IPS-NIHi7 (cell line): ENCODE measurements at regions not wholly inside any gene's neighbourhood (a gene's known extent, or its start where the extent isn't known, plus 50 kb on each side); places are given as distances from the start of the nearest gene placed in this dataset.
"Not testable (repeated sequence)": the region's sequence is repeated elsewhere in the genome, so short reads cannot be mapped to it uniquely, and the experiment has no call there.

Experiments used
- DNase-seq: peaks from one replicate; pipeline ENCODE4 v3.0.0; 2012; ENCODE audit warnings: mixed read lengths; ENCODE audit errors: extremely low spot score

GRCh38 chr5:155767470-155767869 is 559.5 kb upstream of the SGCD start:
- DNase-seq: no peak

GRCh38 chr5:155768332-155768731 is 558.6 kb upstream of the SGCD start:
- no peak for DNase-seq

- peak; percentile 57 for DNase-seq
These were observed 554.8 kb upstream of the SGCD start for GRCh38 chr5:155772009-155772662.

GRCh38 chr5:155773680-155774079 is 553.3 kb upstream of the SGCD start:
- no peak for DNase-seq

GRCh38 chr5:155780260-155780659 is 546.7 kb upstream of the SGCD start:
- no peak for DNase-seq

- no peak for DNase-seq
These were observed 543.7 kb upstream of the SGCD start for GRCh38 chr5:155783246-155783645.

GRCh38 chr5:155783791-155784190 is 543.2 kb upstream of the SGCD start:
- DNase-seq: no peak

- DNase-seq: no peak
These were observed 540.9 kb upstream of the SGCD start for GRCh38 chr5:155786108-155786507.

- no peak for DNase-seq
These were observed 534.1 kb upstream of the SGCD start for GRCh38 chr5:155792873-155793272.

- DNase-seq: no peak
These were observed 532.2 kb upstream of the SGCD start for GRCh38 chr5:155794795-155795194.

- no peak for DNase-seq
These were observed 527.7 kb upstream of the SGCD start for GRCh38 chr5:155799308-155799707.

- DNase-seq: no peak
These were observed 518.9 kb upstream of the SGCD start for GRCh38 chr5:155807884-155808576.

- no peak for DNase-seq
These were observed 511.7 kb upstream of the SGCD start for GRCh38 chr5:155815248-155815647.

- peak; percentile 25 for DNase-seq
These were observed 504.8 kb upstream of the SGCD start for GRCh38 chr5:155822177-155822576.

GRCh38 chr5:155826611-155827507 is 500.1 kb upstream of the SGCD start:
- no peak for DNase-seq

GRCh38 chr5:155827508-155827815 is 499.5 kb upstream of the SGCD start:
- DNase-seq: not testable (repeated sequence)

GRCh38 chr5:155827949-155828348 is 499.0 kb upstream of the SGCD start:
- no peak for DNase-seq

GRCh38 chr5:155831491-155831890 is 495.5 kb upstream of the SGCD start:
- DNase-seq: no peak

- DNase-seq: peak; percentile 12
These were observed 493.7 kb upstream of the SGCD start for GRCh38 chr5:155833287-155833686.

GRCh38 chr5:155834271-155834975 is 492.5 kb upstream of the SGCD start:
- no peak for DNase-seq

GRCh38 chr5:155836089-155836803 is 490.7 kb upstream of the SGCD start:
- no peak for DNase-seq
